ENCODE measurements at regions not wholly inside any gene's neighbourhood (a gene's known extent, or its start where the extent isn't known, plus 50 kb on each side); places are given as distances from the start of the nearest gene placed in this dataset.

- TF ChIP-seq HMGXB4 (CRISPR knock-in tag; IDR thresholded peaks at IDR 0.05; ENCODE audit: borderline replicate concordance in 1 of 2, low read depth in 1 of 2) (no peak), CTCF (CRISPR knock-in tag; IDR thresholded peaks at IDR 0.05) (no peak), POLR2A (IDR thresholded peaks at IDR 0.05; ENCODE audit: insufficient read depth in 1 of 2, low read depth in 2 of 2, low read length in 2 of 2) (no peak), GABPB1 (CRISPR knock-in tag; IDR thresholded peaks at IDR 0.05) (no peak), RAD21 (CRISPR knock-in tag; IDR thresholded peaks at IDR 0.05) (no peak), ZSCAN29 (CRISPR knock-in tag; conservative IDR thresholded peaks at IDR 0.05) (no peak), EZH2 (conservative IDR thresholded peaks at IDR 0.05; ENCODE audit: low read depth, low read length) (no peak), HNRNPLL (IDR thresholded peaks at IDR 0.05; ENCODE audit: low read depth, low read length, poor library complexity, severe bottlenecking) (no peak), ZNF768 (CRISPR knock-in tag; IDR thresholded peaks at IDR 0.05) (no peak), ZNF577 (CRISPR knock-in tag; IDR thresholded peaks at IDR 0.05; ENCODE audit: borderline replicate concordance, low read depth) (no peak), SKIL (CRISPR knock-in tag; IDR thresholded peaks at IDR 0.05; ENCODE audit: borderline replicate concordance) (no peak), BRD4 (CRISPR knock-in tag; IDR thresholded peaks at IDR 0.05) (no peak)
Observed at GRCh38 chr5:169411786-169412430, 111.0 kb upstream of the SLIT3 start.

Measured in HepG2 (cell line).